SW480 (cell line): ENCODE measurements at regions not wholly inside any gene's neighbourhood (a gene's known extent, or its start where the extent isn't known, plus 50 kb on each side); places are given as distances from the start of the nearest gene placed in this dataset.
A peak's percentile ranks its signal among the peaks of the same experiment; 100 is the strongest.

Source experiments
- DNase-seq: peaks from one replicate; pipeline ENCODE4 v3.0.0-alpha.2; 2016; ENCODE audit warnings: low spot score

- DNase-seq: no peak
Observed at GRCh38 chr2:2692599-2693389, 361.7 kb upstream of the MYT1L start.

GRCh38 chr2:2691419-2691818 is 360.3 kb upstream of the MYT1L start:
- no peak for DNase-seq

DNA sequence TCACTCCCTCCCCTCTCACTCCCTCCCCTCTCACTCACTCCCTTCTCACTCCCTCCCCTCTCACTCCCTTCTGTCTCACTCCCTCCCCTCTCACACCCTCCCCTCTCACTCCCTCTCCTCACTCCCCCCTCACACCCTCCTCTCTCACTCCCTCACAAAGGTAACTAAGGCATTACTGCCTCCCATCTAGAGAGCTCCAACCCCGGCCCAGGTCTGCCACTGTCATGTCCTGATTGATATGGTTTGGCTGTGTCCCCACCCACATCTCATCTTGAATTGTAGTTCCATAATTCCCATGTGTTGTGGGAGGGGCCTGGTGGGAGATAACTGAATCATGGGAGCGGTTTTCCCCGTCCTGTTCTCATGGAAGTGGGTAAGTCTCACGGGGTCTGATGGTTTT is 359.9 kb upstream of the MYT1L start:
- no peak for DNase-seq

DNA sequence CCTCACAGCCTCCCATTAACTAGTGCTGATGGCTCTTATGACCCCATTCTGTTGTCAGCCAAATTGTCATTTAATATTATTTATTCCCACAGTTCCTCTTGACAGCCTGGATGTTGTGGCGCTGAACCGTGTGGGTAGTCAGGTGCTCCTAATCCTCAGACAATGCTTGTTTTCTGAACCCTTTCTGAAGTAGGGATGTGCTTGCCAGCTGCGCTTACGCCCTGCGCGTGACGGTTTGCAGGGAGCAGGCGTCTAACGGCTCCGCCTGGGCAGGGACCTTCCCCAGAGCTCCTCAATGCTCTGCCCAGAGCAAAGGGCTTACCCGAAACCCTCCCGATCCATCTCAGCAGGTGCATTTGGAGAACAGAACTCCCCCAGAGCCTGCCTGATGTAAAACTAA is 358.2 kb upstream of the MYT1L start:
- no peak for DNase-seq

- peak; percentile 47 for DNase-seq
Observed at GRCh38 chr2:2688254-2688653, 357.2 kb upstream of the MYT1L start.

DNA sequence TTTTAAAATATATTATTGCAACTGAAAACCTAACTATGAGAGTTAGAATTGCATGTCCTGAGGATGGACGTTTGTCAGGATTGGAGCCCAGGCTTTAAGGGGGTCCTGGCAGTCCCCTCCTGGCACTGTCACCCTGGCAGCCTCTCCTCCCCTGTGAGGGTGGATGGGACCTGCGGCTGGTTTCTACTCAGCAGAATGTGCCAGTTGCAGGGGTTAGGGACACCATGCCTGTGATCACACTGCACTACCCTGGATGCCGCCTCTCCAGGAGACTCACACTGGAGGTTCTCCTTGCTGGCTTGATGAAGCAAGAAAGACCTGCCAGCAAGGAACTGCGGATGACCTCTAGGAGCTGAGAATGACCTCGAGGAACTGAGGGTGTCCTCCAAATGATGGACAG is 356.7 kb upstream of the MYT1L start:
- no peak for DNase-seq

GRCh38 chr2:2686222-2686621 is 355.1 kb upstream of the MYT1L start:
- no peak for DNase-seq

DNA sequence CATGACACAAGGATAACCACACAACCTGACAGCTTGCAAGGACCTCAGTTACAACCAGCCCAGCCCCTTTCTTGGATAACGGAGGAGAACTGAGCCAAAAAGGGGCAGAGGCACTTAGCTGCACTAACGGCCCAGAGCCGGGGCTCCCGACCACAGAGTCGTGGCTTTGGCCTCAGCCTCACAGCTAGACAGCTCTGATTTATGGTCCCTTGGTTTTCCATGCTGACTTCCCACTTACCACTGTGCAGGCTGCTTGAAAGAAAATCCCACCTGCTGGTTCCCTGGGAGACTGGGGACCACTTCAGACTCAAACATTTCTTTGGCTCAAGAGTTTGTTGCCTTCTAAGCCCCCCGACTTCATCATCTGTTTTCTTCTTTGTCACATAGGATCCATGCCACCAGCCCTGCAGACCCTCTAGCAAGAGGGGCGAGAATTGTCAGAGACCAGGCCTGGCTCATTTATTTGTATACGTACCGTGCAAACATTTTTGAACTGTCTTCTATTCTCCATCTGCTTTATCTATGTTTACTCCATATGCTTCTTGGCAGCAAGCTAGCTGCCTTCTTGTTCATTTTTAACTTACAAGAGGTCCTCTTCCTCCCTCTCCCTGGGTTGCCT is 352.6 kb upstream of the MYT1L start:
- DNase-seq: no peak

DNA sequence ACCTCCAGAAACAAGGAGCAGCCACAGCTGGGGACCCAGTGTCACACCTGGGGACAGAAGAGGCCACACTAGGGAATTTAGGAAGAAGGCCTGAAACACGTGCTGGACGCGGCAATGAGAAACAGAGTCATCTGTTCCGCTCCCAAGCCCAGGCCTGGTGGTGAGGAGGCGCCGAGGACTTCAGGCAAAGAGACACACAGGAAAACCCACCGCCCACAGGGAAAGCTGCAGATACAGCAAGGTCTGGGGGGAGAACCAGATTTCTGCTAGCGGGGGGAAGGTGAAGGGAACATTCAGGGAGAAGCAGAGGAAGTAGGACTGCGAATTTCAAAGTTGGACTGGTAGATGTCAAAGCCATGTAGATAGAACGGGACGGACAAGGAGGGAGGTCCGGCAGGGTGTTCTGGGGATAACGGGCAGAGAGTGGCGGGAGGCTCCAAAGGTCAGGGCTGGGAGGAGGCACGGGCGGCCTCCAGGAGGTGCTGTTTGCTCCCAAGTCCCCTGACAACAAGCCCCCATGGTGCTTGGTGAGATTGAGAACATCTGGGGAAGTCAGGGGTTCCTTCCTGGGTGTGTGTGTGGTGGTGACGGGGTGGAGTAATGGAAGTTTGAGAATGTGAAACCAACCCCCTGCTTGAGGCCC is 351.7 kb upstream of the MYT1L start:
- DNase-seq: no peak

DNA sequence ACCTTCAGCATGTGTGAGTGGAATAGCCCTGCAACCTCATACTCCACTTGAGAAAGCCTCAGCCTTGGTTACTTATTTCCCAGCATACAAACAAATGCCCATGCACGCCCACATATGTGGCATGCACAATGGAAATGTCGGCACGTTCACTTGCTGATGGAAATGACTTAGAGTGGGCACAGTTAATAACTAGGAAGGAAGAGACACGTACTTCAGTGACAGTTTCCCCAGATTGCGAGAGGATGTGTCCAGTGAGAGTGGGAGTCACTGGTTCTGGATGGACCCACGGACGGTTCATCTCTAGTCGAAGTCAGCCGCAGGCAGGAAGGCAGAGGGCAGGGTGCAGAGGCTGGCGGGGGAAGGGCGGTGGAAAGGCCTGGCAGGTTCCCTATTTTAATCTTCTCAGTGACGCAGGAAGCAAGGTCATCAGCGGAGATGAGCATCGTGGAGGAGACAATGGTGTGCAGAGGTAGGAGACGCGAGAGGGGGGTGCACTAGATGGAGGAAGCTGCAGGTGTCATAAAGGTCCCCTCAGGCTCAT is 350.7 kb upstream of the MYT1L start:
- no peak for DNase-seq

DNA sequence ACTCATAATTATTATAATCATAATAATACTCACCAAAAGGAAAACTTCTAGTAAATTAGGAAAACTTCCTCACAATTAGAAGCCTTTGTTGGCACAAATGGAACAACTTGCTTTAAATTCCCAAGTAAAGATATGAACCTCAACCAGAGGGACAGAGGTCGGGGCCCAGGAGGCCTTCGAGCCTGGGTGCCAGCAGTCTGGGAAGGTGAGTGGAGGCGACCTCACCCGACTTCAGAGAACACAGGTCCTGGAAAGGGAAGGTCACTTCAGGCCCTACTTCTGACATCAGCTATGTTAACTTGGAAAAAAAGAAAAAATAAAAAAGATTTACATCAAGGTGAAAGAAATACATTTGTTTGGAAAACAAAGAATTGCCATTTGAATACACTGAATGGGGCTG is 350.0 kb upstream of the MYT1L start:
- DNase-seq: no peak

- DNase-seq: peak; percentile 40
Observed at GRCh38 chr2:2674831-2675230, 343.8 kb upstream of the MYT1L start.

DNA sequence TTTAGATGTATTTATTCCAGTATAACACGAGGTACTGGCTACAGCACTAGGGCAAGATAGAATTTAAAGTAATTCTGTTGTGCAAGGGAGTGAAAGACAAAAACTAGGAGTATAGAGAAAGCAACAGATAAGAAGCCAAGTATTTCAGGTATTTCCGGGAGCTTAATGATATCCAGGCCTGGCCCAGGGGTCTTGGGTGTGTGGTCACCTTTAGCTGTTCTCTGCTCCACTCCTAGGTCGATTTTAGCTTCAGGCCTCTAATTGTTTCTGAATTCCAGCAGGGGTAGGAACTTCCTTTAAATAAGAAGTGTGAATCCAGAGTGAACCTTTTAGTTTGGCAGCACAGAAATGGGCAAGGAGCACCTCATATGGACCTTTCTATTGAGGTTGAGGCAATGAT is 342.3 kb upstream of the MYT1L start:
- DNase-seq: no peak

GRCh38 chr2:2672249-2672648 is 341.2 kb upstream of the MYT1L start:
- DNase-seq: no peak

DNA sequence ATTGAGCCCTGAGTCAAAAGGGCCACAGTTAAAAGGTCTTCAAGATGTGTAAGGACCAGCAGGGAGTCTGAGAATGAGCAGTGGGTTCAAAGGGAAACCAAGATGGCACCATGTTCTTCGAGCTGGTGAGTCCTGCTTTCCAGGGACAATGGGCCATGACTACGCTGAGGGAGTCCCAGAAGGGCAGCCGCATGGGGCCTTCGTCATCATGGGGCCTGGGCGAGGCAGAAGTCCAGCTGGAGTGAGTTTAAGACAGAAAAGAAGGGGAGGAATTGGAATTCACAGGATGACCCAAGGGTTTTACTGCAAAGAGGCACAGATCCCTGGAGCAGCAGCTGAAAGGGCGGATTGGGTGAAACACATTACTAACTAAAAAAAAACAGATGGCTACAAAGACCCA is 340.8 kb upstream of the MYT1L start:
- DNase-seq: no peak

GRCh38 chr2:2669316-2669715 is 338.2 kb upstream of the MYT1L start:
- DNase-seq: no peak

GRCh38 chr2:2668681-2669265 is 337.7 kb upstream of the MYT1L start:
- DNase-seq: no peak

GRCh38 chr2:2667690-2668089 is 336.6 kb upstream of the MYT1L start:
- DNase-seq: no peak

DNA sequence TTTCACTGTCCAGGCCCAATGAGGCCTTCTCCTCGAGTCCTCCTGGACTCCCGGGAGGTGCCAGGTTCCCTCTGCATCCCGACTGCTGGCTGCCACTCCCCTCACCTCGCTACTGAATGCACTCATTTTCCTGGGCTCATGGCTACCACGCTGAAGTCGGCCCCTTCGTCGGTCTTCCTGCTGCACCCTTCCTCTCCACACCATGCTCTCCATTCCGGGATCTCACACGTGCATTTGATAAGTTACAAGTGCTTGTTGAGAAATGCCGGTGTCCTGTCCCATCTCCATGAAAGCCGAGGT is 334.7 kb upstream of the MYT1L start:
- DNase-seq: no peak

DNA sequence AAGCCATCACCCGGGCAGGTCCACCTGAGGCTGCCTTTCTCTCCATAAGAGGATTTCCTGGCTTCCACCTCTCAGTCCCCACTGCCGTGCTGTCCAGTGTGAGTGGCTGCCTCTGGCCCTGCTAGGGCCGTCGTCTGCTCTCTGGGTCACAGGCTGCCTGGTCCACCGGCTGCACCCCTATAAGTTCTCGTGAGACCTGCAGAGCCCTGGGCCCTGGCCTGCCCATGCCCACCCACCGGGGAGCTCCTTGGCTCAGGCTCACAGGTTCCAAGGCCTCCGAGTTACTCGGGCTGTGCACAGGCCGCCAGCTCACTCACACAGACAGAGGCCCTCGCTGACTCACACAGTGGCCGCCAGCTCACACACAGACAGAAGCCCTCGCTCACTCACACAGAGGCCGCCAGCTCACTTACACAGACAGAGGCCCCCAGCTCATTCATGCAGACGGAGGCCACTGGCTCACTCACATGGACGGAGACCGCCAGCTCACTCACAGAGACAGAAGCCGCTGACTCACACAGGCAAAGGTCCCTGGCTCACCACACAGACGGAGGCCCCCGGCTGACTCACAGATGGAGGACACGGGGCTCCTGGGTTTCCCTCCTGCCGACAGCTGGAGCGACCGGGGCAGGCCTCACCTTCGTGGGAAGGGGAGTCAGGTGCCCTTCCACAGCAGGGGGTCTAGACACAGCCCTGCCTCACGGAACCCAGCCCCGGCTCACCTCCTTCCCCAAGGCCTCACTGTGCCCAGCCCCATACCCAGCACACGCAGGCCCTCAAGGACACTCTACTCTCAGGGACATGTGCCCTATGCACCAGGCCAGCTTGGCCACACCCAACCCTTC is 334.1 kb upstream of the MYT1L start:
- peak; percentile 90 for DNase-seq

- no peak for DNase-seq
Observed at GRCh38 chr2:2663401-2664036, 332.4 kb upstream of the MYT1L start.
